D721Med (cell line): ENCODE measurements at regions not wholly inside any gene's neighbourhood (a gene's known extent, or its start where the extent isn't known, plus 50 kb on each side); places are given as distances from the start of the nearest gene placed in this dataset.
A peak's percentile ranks its signal among the peaks of the same experiment; 100 is the strongest.

Experiments used
- DNase-seq: peaks from one replicate; pipeline ENCODE4 v3.0.0; 2011; ENCODE audit warnings: low spot score; ENCODE audit not compliant: insufficient read length
- FAIRE-seq: peaks from 2 replicates; lab custom pipeline; 2011; peaks lifted over from hg19 to GRCh38; lab: Jason Lieb, UNC
- TF ChIP-seq, protein P1 (sequence below): IDR thresholded peaks from 2 replicates; pipeline ENCODE4 v1.5.1; 2012; ENCODE audit warnings: mild to moderate bottlenecking, control low read depth; ENCODE audit not compliant: insufficient read depth; ENCODE audit errors: missing control alignments

DNA sequence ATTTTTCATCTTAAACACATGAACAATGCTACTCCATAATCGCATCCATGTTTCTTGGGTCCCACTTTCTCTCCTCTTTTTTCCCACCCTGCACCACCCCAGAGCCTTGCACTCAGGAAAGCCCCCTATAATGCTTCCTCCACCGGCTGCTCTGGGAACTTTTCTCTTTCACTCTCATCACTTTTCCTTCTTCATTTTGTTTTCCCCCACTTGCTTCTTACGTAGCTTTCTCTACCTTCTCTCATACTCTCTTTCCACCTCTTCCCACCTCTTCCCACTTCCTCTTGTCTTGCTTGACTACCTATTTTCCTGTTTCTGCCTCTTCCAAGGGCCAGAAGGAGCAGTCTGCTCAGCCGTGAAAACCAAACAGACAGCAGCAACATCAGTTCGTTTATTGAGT lies 229.5 kb upstream of the RHOBTB1 start:
- DNase-seq (no peak), FAIRE-seq (no peak)
- TF ChIP-seq, protein P1, sequence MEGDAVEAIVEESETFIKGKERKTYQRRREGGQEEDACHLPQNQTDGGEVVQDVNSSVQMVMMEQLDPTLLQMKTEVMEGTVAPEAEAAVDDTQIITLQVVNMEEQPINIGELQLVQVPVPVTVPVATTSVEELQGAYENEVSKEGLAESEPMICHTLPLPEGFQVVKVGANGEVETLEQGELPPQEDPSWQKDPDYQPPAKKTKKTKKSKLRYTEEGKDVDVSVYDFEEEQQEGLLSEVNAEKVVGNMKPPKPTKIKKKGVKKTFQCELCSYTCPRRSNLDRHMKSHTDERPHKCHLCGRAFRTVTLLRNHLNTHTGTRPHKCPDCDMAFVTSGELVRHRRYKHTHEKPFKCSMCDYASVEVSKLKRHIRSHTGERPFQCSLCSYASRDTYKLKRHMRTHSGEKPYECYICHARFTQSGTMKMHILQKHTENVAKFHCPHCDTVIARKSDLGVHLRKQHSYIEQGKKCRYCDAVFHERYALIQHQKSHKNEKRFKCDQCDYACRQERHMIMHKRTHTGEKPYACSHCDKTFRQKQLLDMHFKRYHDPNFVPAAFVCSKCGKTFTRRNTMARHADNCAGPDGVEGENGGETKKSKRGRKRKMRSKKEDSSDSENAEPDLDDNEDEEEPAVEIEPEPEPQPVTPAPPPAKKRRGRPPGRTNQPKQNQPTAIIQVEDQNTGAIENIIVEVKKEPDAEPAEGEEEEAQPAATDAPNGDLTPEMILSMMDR, result no peak

DNA sequence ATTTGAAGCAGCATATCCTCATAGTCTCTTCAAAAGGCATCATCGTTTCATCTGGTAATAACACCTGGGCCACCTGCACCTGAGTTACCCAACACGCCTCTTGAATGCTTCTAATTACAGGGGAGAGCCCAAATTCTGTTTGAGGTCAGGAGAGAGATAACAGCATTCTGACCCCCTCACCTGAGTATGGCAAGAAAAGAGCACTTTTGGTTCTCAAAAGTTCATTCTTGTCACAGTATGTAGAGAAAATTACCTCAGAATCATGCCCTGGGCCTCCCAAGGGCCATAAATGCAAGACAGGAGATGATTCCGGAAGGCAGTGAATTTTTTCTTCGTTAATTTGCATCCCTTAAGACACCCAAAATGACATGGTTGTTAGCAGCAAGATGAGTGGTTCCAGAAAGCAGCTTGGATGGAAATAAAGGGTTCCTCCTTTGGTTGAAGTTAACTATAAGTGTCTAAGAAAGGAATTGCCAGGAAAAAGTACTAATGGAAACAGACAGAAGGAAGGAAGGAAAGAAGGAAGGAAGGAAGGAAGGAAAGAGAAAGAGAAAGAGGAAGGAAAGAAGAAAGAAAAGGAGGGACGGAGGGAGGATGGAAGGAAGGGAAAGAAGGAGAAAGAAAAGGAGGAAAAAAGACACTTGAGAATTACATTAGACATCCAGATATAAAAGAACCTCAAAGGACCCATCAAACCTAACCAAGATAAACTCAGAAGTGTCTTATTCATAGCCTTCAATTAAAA lies 228.4 kb upstream of the RHOBTB1 start:
- DNase-seq, result no peak
- no peak for FAIRE-seq
- TF ChIP-seq, protein P1, result no peak

DNA sequence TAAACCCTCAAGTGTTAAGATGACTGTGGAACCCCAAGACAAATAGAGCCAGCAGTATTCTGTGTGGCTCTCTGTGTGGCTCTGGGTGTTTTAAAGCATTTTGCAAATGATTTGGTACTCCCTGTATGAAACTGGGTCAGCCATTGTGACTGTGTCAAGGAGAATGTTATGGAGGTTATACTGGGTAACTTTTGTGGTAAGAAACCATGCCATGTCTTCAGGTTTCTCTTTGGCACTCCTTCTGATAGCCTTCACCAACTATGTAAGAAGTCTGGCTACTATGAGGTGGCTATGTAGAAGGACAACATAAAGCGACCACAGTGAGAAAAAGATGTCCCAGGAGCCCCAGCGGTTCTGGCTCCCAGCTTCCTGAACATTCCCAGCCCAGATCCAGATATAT lies 226.6 kb upstream of the RHOBTB1 start:
- DNase-seq, result no peak
- TF ChIP-seq, protein P1, result no peak
- FAIRE-seq, result no peak

DNA sequence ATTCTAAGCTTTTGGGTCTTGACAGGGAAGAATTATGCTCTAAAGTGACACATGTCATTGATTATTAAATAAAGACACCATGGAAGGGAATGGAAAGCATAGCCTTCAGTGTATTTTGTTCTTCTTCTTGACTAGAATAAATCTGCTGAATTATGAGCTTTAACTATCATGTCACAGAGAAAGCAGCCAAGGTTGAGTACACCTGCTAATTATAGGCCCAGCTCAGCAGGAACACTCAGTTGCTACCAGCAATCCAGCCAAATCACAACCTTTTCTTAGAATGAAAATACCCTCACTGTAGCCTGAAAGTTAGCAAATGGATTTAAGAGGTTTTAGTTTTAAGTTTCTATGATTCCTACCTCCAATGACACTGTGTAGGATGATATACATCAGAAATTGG lies 225.3 kb upstream of the RHOBTB1 start:
- TF ChIP-seq, protein P1, result no peak
- DNase-seq (no peak), FAIRE-seq (no peak)

DNA sequence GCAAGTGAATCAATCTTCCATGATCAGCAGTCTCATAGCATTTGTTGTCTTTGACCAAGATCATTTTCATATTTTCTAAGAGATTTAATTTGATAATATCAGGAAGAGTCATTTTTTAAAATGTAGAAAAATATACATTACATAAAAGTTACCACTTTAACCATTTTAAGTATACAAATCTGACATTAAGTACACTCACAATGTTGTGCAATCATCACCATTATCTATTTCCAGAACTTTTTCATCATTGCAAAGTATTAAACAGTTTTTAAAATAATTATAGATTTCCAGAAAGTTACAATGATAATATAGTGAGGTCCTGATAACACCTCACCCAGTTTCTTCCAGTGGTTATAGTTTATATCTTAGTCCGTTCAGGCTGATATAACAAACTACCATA lies 222.5 kb upstream of the RHOBTB1 start:
- TF ChIP-seq, protein P1, result no peak
- DNase-seq, result no peak
- FAIRE-seq, result no peak

DNA sequence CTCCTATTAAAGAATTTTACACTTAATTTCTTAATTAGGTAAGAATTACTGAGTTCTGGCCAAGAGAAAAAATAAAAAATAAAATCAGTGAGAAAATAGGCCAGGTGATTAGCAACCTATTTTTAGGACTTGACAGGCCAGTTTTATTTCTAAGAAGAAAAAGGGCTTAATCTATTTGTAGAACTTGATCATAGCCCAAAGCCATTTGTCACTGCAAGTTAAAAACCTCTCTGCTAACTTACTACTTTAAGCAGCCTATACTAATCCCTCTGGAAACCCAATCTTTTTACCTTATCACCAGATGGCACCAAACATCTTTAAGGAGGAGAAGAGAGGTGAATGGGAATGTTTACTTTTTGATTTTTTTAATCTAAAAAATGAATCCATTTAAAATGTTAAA lies 222.1 kb upstream of the RHOBTB1 start:
- TF ChIP-seq, protein P1, result peak; percentile 42
- peak; percentile 77 for FAIRE-seq
- DNase-seq, result no peak

DNA sequence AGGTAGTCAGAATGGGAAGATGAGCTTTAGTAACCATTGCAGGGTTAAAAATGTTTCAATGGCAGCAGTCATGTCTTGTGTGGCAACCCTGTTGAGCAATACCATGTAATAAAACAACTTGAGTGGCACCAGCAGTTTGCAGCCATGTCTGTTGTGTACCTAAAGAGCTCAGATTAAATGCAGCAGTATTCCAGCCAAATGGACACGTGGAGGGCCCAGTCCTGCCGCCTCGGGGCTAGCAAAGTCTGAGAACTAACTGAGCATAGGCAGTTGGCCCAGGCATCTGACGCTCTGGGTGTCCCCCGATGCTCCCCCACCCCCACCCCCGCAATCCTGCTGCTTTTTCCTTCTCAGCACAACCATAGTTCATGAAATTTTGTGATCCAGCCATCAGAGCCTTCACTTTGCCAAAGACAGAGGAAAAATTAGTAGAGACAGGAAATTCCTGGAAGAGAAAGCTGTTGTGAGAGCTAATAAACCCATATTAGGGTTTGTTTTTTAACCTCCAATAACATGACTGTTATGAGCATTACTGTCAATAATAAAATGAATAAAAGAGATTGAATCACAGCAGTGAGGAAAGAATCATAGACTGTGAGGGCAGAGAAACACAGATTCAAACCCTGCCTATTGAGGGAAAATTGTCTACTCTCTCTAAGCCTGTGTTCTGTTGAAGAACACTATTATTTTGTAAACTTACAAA lies 220.6 kb upstream of the RHOBTB1 start:
- DNase-seq (no peak), FAIRE-seq (no peak)
- TF ChIP-seq, protein P1, result no peak
